ENCODE measurements at regions not wholly inside any gene's neighbourhood (a gene's known extent, or its start where the extent isn't known, plus 50 kb on each side); places are given as distances from the start of the nearest gene placed in this dataset.

- DNase-seq (ENCODE audit: low spot score): no peak
- no peak for TF ChIP-seq CTCF (IDR thresholded peaks at IDR 0.05)
- H3K27ac ChIP-seq: peak overlapping the region in 1 of 2 donors; percentile 3
- H3K4me3 ChIP-seq: no peak overlapping the region
Observed at GRCh38 chr7:117972606-117973005, 99.4 kb upstream of the CTTNBP2 start.

GRCh38 chr7:117973975-117974374 lies 100.7 kb upstream of the CTTNBP2 start:
- Histone ChIP-seq H3K27ac (no peak overlapping the region), H3K4me3 (no peak overlapping the region)
- no peak for TF ChIP-seq CTCF (IDR thresholded peaks at IDR 0.05)
- DNase-seq (ENCODE audit: low spot score): no peak

GRCh38 chr7:117974891-117975290 lies 101.7 kb upstream of the CTTNBP2 start:
- no peak for DNase-seq (ENCODE audit: low spot score)
- Histone ChIP-seq H3K27ac (no peak overlapping the region), H3K4me3 (no peak overlapping the region)
- TF ChIP-seq CTCF (IDR thresholded peaks at IDR 0.05): no peak

- no peak for DNase-seq (ENCODE audit: low spot score)
- TF ChIP-seq CTCF (IDR thresholded peaks at IDR 0.05): no peak
- H3K4me3 ChIP-seq: no peak overlapping the region
- H3K27ac ChIP-seq: no peak overlapping the region
Observed at GRCh38 chr7:117975476-117975875, 102.2 kb upstream of the CTTNBP2 start.

GRCh38 chr7:117979954-117980497 lies 106.8 kb upstream of the CTTNBP2 start:
- H3K4me3 ChIP-seq: no peak overlapping the region
- DNase-seq (ENCODE audit: low spot score): no peak
- no peak for TF ChIP-seq CTCF (IDR thresholded peaks at IDR 0.05)
- no peak overlapping the region for H3K27ac ChIP-seq

GRCh38 chr7:117982071-117983055 lies 109.1 kb upstream of the CTTNBP2 start:
- TF ChIP-seq CTCF (IDR thresholded peaks at IDR 0.05): no peak
- DNase-seq (ENCODE audit: low spot score): no peak
- no peak overlapping the region for H3K4me3 ChIP-seq
- H3K27ac ChIP-seq: no peak overlapping the region

Data from coronary artery (tissue), 2 donors.